ENCODE measurements at regions not wholly inside any gene's neighbourhood (a gene's known extent, or its start where the extent isn't known, plus 50 kb on each side); places are given as distances from the start of the nearest gene placed in this dataset.
"Not testable (repeated sequence)": the region's sequence is repeated elsewhere in the genome, so short reads cannot be mapped to it uniquely, and the experiment has no call there.

DNA sequence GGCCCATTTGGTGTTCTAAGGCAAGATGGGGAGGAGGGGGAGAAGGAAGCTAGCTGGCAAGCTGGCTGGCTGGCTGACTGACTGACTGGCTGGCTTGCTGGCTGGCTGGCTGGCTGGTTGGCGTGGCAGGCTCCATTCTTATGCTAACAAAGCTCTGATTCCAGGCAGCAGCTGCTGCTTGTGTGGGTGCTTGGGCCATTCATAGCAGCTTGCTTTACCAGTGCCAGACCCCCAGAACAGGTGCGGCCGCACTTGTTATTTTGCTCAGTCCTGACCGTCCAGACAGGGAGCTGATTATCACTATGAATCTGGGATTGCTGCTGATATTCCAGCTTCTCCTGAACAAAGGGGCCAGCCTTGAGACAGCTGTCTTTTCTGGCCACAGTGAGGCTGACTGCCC lies 131.2 kb upstream of the PAK3 start:
- DNase-seq, result peak; percentile 70

DNA sequence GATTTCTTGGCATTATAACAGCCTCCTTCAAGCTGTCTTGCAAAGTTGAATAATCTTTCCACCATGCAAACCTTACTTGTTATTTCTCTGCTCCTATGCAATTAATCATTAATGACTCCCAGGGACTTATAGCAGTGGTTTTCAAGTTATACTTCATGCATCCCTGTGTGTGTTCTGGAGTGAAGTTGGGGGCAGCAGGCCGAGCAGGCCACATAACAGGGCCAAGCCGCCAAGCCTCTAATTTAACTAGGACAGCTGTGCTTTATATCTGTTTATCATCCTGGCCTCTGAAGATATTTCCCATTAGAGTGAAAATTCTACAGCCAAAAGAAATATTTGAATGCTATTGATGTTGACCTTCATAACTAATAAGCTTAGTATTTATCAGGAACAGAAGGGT lies 133.5 kb upstream of the PAK3 start:
- DNase-seq, result no peak

DNA sequence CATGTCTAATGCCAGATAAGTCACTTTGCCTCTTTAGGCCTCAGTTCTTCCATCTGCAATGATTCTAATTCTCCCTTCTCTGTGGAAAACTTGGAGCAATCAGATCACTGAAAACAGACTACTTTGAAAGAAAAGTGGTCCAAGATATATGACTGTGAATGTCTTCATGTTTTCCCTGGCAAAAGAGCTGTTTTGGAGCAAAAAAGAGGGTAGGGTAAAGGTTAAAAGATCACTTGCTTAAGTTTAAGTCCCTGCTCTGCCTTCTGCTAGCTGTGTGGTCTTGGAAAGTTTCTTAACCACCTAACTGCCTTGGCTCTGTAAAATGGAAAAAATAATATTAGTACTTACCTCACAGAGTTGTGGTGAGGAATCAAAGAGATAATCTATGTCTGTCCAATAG lies 140.3 kb upstream of the PAK3 start:
- DNase-seq, result no peak

DNA sequence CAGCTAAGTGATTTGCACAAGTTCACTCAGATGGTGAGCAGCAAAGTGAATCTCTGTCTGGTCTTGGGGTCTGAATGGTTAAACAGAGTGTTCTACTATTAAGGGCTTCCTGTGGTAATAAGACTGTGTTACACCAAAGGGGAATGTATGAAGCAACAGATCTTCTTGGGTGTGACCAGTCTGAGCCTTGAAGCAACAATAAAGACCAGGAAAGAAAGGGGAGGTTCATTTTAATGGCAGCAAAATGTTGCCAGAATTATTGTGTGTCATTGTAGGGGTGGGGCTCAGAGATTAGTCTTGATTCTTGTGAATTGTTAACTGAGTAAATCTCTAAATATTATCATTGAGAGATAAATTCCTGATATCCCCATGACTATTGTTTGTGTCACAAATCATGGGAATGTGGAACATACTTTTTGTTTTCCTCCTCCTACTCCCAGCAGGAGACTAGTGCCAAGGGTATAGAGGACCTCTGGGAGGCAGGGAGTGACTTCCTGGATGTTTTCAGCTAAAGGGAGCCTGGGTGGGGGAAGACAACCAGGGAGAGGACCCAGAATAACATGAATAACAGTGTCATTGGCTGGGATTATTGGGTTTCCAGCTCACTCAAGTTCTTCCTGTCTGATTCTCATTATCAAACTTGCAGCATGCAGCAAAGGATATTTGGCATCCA lies 141.4 kb upstream of the PAK3 start:
- no peak for DNase-seq

DNA sequence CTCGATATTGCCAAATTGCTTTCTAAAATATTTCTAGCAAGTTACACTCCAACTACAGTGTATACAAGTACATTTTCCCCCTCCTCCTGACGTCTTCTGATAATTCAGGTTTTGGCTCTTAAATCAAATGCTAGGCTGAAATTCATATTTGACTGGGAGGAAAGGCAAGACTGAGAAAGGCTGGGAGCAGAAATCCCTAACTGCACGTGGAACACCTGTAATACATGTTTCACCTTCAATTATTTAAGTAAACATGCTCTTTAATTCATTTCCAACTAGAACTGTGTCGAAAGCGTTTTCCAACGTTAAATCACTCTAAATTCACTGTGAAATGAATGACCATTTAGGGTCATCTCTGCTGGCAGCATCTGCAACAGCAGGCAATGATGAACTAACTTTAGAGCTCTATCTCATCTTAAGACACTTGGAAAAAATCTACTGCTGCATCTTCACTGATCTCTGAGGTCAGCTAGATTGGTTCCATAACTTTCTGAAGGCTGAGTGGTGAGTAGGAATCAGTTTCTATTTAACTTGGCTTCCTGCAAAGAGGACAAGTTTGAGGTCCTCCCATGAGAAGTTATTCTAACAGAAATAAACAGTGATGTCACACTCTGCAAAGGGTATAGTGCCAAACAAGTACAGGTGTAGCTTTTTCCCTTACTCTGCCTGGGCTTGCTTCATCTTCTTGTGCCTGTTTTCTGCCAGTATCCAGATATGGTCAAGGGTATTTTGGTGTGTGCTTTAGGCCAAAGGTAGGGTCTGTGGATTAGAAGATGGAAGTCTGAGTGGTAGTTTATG lies 144.3 kb upstream of the PAK3 start:
- DNase-seq, result no peak

DNA sequence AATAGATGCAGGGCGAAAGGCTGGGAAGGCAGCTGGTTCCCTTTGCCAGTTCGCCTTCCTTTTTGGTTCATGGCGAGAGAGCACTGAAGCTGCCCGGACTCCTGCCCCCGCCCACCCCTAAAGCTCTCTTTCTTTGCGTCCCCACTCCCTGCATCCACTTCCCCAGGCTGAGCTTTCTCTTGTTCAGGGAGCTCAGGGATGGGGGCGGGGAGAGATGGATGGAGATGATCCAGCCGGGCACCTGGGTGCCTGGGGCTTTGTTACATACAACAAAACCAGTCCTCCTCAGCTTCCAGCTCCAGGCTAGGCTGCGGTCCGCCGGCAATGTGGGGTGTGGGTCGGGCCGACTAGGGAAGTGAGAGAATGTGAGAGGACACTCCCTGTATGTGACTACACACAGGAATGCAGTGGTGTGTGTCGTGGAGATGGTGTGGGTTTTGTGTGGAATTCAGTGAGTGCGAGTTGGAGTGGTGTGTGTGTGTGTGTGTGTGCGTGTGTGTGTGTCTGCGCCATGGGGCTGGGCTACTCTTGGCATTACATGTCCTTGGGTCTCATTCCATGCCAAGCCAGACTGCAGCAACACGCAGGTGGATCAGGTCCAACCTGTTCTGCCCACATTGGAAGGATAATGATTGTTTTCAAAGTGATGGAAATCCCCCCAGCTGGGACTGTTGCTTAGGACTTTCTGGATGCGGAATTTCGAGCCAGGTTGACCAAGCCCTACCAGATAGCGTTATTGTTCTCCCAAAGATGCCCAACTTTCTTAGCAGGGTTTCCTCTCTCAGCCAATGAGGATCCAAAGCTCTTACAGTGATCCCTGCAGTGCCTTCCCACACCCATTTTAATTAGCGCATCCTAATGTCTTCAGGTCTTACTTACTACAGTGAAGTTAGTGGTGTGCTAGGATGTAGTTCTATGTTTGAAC lies 149.4 kb upstream of the CHRDL1 start:
- no peak for DNase-seq

DNA sequence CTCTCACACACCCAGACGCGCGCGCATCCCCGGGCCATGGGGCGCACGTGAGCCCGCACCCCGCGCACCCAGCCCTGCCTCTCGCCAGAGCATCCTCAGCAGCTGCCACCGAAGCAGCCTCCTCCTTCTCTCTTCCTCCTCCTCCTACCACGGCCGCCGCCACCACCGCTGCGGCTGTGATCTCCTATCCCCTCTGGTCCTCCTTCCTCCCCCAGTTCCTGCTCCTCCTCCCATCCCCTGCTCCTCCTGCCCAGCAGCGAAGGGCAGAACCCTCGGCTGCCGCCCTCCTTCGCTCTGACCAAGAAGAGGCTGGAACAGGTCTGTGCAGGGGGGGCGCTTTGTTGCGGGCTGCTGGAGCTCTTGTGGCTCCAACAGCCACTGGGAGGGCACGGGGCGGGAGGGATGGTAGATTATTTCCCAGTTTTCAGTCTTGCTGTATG lies 148.7 kb upstream of the CHRDL1 start:
- peak; percentile 30 for DNase-seq

DNA sequence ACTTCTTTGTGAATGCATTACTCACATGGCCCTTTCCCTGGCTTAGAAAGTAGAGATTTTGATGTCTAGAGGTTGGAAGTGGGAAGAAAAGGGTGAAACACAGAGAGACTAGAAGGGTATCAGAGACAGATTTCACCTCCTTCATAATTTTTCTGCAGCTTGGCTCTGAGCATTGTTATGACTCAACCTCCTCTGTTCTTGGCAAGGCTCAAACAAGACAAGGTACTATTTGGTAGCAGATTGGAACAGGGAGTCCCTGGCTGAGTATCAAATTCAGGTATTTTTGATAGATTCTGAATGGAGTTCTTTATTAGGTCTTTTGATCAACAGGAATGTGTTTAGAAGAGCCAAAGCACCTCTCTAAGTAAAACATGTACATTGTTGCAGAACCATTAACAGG lies 146.3 kb upstream of the CHRDL1 start:
- no peak for DNase-seq

DNA sequence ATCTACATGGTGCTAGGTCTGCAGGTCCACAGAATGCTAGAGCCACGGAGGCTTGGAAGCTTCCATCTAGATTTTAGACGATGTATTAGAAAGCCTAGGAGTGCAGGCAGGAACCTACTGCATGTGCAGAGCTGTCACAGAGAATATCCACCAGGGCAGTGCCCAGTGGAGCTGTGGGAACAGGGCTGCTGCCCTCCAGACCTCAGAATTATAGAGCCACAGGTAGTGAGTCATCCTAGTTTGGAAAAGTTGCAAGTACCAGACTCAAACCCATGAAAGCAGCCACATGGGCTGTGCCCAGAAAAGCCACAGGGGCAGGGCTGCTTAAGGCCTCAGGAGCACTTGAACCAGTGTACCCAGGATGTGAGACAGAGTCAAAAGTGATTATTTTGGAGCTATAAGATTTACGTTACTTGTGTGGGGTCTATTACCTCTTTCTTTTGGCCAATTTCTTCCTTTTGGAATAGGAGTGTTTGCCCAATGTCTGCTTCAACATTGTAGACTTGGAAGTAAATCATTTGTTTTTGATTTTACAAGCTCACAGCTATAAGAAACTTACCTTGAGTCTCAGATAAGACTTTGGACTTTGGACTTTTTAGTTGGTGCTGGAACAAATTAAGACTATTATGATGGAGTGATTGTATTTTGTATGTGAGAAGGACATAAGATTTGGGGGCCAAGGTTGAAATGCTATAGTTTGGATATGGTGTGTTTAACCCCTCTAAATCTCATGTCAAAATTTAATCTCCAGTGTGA lies 143.5 kb upstream of the CHRDL1 start:
- DNase-seq, result no peak

DNA sequence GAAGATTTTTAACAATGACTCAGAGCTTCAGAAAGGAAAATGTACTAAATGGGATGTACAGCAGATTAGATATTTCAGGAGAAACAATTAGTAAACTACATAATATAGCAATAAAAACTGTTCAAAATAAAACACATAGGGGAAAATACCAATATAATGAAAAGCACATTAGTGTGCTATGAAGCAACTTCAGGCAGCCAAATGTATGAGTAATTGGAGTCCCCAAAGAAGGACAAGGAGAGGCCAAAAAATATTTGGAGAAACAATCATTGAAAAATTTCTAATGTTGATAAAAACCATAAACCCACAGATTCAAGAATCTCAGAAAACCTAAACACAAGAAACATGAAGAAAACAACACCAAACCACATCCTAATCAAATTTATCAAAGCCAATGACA lies 129.3 kb upstream of the CHRDL1 start:
- DNase-seq, result no peak

DNA sequence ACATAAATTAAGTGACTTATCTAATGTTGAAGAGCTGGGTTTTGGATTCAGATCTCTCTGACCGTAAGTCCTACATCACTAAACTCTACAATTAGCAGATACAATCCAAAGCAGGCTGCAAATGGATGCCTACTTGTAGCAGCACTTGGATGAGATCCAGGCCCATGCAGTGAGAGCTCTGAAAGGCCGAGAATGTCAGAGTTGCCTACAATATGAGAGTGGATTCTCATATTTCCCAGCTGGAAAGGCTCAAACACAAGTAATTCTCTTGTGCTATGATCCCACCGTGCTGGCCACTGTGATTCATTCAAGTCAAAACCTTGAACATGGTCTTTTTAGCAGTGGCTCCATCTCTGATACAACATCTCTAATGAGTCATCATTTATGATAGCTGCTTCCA lies 125.4 kb upstream of the CHRDL1 start:
- no peak for DNase-seq

DNA sequence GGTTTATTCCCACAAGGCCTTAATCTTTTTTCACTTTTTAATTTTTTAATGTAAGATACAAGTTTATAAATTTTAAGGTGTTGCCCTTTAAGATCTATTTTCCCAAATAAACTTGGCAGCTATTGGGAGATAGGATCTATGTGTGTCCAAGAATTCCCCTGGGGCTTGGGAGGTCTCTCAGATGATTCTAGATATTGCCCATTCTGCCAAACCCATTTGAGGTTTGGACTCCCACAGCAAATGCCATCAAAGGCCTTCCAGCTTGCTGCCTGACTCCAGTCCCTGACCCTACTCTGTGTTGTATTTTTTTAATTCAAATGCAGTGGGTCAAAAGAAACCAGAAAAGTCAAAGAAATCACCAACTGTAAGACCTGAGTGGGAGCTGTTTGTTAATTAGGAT lies 120.0 kb upstream of the CHRDL1 start:
- DNase-seq, result no peak

DNA sequence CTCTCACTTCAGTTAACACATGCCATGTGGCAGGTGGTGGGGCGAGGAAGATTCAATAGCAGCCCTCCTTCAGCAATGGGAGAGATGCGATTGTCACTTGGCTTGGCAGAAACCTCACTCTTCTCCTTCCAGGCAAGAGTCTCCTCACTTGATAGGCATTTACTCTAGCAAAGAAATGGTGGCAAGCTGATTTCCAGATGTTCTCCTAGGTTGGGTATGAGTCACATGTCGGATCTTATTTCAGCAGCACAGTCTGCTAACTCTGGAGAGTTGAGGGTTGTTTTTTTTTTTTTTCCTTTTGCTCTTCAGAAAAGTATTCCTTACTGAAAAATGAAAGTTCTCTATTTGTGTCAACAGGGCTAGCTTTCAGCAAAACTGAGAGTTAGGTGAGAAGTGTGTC lies 119.5 kb upstream of the CHRDL1 start:
- DNase-seq, result no peak

DNA sequence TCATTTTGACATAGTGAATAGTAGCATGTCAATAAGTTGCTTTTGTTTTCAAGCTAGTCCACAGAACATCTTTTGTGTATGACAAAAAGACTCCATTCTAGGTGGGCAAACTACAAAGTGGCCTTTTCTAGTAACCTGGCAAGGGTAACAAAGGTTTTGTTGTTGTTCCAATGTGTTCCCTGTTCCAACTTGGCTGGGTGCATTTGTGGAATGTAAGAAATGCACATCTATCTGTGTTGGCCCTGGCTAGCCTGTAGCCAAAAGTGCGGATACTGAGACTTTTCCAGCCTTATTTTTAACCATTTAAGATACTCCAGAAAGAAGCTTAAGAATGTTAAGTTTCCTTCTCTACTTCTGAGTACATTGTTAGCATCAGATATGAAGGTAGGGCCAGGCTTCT lies 118.7 kb upstream of the CHRDL1 start:
- DNase-seq, result no peak

DNA sequence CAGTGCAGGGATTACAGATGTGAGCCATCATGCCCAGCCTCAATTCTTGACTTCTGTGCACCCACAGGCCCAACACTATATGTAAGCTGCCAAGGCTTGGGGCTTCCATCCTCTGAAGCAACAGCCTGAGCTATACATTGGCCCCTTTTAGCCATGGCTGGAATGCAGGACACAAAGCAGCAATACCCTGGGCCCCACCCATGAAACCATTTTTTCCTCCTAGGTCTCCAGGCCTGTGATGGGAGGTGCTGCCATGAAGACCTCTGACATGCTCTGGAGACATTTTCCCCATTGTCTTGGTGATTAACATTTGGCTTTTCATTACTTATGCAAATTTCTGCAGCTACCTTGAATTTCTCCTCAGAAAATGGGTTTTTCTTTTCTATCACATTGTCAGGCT lies 109.1 kb upstream of the CHRDL1 start:
- DNase-seq, result not testable (repeated sequence)

DNA sequence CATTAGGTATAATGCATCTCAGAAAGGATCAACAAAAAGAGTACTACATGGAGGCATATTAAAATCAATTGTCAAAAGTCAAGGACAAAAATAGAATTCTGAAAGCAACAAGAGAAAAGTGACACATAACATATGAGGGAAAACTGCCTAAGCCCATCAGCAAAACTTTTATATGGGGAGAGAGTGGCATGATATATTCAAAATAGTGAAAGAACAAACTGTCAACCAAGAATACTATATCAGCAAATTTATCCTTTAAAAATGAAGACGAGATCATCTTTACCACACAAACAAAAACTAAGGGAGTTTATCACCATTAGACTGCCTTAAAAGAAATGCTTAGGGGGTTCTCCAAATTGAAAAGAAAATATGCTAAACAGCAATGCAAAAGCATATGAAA lies 86.4 kb upstream of the CHRDL1 start:
- no peak for DNase-seq

DNA sequence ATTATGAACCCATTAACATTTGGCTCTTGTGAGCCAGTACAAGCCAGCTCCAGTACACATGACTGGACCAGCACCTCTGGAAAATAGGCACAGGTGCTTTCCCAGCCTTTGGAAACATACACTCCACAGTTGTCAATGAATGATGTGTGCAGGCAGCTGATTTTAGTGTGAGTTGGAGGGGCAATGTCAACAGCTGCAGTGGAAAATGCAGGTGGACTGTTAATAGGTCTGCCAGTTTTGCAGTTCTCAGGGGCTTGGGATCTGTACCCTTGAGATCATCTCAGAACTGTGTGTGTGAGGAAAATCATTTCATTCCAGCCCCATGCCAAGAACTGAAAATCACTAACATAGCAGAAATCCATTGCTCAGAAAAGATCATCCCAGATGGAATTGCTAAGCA lies 81.7 kb upstream of the CHRDL1 start:
- DNase-seq, result no peak

DNA sequence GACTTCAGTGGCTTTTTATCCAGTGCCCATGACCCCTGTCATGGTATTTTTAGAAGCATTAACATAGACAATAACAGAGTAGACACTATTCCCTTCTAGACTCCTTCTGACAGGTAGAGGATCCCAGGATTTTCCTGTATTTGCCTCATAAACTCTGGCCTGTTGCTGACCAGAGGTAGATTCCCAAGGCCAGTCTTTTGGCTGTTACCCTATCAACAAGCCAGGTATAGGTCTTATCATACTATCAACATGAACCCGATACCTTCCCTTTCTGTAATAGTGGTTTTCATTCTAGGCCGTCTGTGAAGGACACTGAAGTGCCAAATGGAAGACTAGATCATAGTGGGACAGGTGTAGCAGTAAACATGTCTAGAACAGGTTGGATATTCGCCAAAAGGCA lies 76.2 kb upstream of the CHRDL1 start:
- DNase-seq, result no peak

DNA sequence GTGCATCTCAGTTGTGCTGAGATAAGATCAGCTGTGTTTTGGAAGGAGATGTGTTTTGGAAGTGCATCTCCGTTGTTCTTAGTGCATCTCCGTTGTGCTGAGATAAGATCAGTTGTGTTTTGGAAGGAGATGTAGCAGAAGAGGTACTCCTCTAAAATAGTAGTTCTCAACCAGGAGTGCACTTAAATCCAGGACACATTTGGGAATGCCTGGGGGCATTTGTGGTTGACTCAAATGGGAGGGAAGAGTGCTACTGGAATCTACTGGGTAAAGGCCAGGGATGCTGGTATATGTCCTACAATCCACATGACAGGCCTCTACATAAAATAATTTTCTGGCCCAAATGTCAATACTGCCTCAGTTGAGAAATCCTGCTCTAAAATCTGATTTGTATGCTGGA lies 70.8 kb upstream of the CHRDL1 start:
- no peak for DNase-seq

DNA sequence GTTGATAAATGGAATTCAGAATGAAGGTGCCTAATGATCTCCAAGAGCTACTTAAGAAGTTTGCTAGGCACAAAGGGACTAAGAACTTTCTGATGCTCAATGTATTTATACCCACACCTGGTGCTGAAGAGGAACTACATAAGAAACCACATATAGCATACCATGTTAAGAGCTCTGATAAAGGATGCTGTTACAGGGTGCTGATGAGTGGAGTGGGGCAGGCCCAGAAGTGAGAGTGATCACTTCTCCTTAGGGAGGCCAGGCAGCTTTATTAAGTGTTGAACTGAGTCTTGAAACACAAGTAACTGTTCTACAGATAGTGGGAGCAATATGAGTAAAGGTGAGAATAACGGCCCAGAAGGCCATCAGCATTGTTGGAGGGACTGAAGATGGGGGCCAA lies 68.3 kb upstream of the CHRDL1 start:
- DNase-seq, result no peak

DNA sequence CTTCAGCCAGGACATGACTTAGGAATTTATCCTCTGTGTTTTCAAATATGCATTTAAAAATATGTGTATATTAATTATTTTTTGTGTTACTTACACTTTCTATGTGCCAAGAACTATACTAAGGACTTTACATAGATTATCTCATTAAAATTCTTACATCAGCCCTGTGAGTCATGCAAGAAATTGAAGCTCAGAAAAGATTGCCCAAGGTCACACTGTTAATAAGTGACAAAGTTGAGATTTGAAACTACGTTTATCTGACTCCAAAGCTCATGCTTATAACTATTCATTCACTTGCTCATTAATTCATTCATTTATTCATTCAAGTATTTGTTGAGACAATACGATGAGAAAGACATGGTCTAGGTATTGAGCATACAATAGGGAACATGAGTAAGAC lies 62.9 kb upstream of the CHRDL1 start:
- no peak for DNase-seq

DNA sequence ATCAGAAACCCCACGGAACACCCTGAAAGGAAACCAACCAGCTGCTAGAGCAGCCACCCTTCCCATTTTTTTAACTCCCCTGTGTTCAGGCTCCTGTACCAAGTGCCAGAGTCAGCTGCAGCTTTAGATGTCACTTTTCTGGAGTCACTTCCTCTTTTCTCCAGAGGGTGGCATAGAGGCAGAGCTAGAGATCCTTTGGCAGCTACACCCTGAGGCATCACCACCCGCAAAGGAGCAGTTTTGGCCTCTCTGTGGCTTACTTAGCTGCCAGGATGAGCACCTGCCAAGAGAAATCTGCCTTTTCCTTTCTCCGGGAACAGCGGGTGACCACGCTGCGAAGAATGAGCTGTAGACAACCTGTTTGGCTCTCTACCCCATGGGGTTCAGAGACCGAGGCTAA lies 58.0 kb upstream of the CHRDL1 start:
- DNase-seq, result peak; percentile 28

DNA sequence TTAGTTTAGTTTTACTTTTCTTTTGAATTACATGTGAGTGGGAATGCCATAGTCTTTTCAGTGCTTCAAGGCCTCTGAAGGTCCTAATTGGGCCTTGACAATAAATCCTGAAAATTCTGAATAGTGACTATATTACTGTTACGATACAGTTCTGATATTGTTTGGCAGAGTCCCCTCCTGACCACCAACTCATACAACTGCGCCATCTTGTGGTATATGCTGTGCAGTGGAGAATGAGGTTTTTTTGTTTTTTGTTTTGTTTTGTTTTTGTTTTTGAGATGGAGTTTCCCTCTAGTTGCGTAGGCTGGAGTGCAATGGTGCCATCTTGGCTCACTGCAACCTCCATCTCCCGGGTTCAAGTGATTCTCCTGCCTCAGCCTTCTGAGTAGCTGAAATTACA lies 56.6 kb upstream of the CHRDL1 start:
- no peak for DNase-seq

All from femur (tissue), 1 donor.